Astrocyte (in vitro differentiated cells and primary cell): ENCODE measurements at regions not wholly inside any gene's neighbourhood (a gene's known extent, or its start where the extent isn't known, plus 50 kb on each side); places are given as distances from the start of the nearest gene placed in this dataset.
"Not testable (repeated sequence)": the region's sequence is repeated elsewhere in the genome, so short reads cannot be mapped to it uniquely, and the experiment has no call there.

Experiments
- DNase-seq: peaks from one replicate; pipeline ENCODE4 v3.0.0-alpha.2; 2010; ENCODE audit warnings: low read depth
- FAIRE-seq: peaks from 2 replicates; lab custom pipeline; 2011; peaks lifted over from hg19 to GRCh38; lab: Jason Lieb, UNC
- H2AFZ ChIP-seq: 2 replicates; pipeline ENCODE4 v1.6.0; 2012; ENCODE audit warnings: low read depth, low read length, inconsistent platforms
- H3K27ac ChIP-seq: 2 replicates; pipeline ENCODE4 v1.5.1; 2011; ENCODE audit warnings: low read depth, low read length, inconsistent platforms
- H3K27me3 ChIP-seq: 2 replicates; pipeline ENCODE4 v1.6.0; 2011; ENCODE audit warnings: low read length, inconsistent platforms; ENCODE audit not compliant: insufficient read depth
- H3K36me3 ChIP-seq: 2 replicates; pipeline ENCODE4 v1.5.1; 2011; ENCODE audit warnings: low read length, inconsistent platforms; ENCODE audit not compliant: insufficient read depth
- H3K4me1 ChIP-seq: 2 replicates; pipeline ENCODE4 v1.5.1; 2011; ENCODE audit warnings: low read length, inconsistent platforms; ENCODE audit not compliant: insufficient read depth
- H3K4me2 ChIP-seq: 2 replicates; pipeline ENCODE4 v1.6.0; 2012; ENCODE audit warnings: low read length, inconsistent platforms
- H3K4me3 ChIP-seq: 2 replicates; pipeline ENCODE4 v1.5.1; 2011; ENCODE audit warnings: low read depth, mild to moderate bottlenecking, low read length, inconsistent platforms; ENCODE audit not compliant: insufficient read depth
- H3K79me2 ChIP-seq: 2 replicates; pipeline ENCODE4 v1.6.0; 2012; ENCODE audit warnings: mild to moderate bottlenecking, low read length, inconsistent platforms; ENCODE audit not compliant: insufficient read depth
- H3K9ac ChIP-seq: 2 replicates; pipeline ENCODE4 v1.6.0; 2012; ENCODE audit warnings: mild to moderate bottlenecking, low read length, inconsistent platforms
- H3K9me3 ChIP-seq: 2 replicates; pipeline ENCODE4 v1.5.1; 2012; ENCODE audit warnings: low read depth, mild to moderate bottlenecking, low read length, inconsistent platforms; ENCODE audit not compliant: insufficient read depth
- H4K20me1 ChIP-seq: 2 replicates; pipeline ENCODE4 v1.6.0; 2012; ENCODE audit warnings: low read length, inconsistent platforms; ENCODE audit not compliant: insufficient read depth
- H3K27ac Mint-ChIP-seq: one replicate; pipeline ENCODE4 v1.8.0; 2021; ENCODE audit warnings: mild to moderate bottlenecking, mixed read lengths; ENCODE audit not compliant: unreplicated experiment
- H3K27me3 Mint-ChIP-seq: one replicate; pipeline ENCODE4 v1.8.0; 2021; ENCODE audit warnings: low read depth, mixed read lengths; ENCODE audit not compliant: unreplicated experiment
- H3K36me3 Mint-ChIP-seq: one replicate; pipeline ENCODE4 v1.8.0; 2021; ENCODE audit warnings: low read depth, mixed read lengths; ENCODE audit not compliant: unreplicated experiment
- H3K4me1 Mint-ChIP-seq: one replicate; pipeline ENCODE4 v1.8.0; 2021; ENCODE audit warnings: low read depth, mixed read lengths; ENCODE audit not compliant: unreplicated experiment
- H3K4me3 Mint-ChIP-seq: one replicate; pipeline ENCODE4 v1.8.0; 2021; ENCODE audit warnings: mild to moderate bottlenecking, moderate library complexity, mixed read lengths; ENCODE audit not compliant: unreplicated experiment
- H3K9me3 Mint-ChIP-seq: one replicate; pipeline ENCODE4 v1.8.0; 2021; ENCODE audit warnings: mild to moderate bottlenecking, mixed read lengths; ENCODE audit not compliant: unreplicated experiment
- CTCF ChIP-seq: IDR thresholded peaks from 2 replicates; pipeline ENCODE4 v1.5.1; 2011; ENCODE audit warnings: low read depth, mild to moderate bottlenecking, inconsistent platforms, low read length, moderate library complexity; ENCODE audit not compliant: insufficient read depth
- EZH2 ChIP-seq: IDR thresholded peaks from 2 replicates; pipeline ENCODE4 v1.6.1; 2012; ENCODE audit warnings: mild to moderate bottlenecking, low read length, inconsistent platforms; ENCODE audit not compliant: insufficient read depth

GRCh38 chr10:11684717-11685645 lies 57.2 kb upstream of the ECHDC3 start:
- Histone ChIP-seq H2AFZ (peak overlapping the region; percentile 61), H3K79me2 (no peaks in the 10 kb centered on the region), H4K20me1 (no peaks in the 10 kb centered on the region), H3K4me3 (peak overlapping the region; percentile 59), H3K9me3 (no peaks in the 10 kb centered on the region), H3K9ac (peak overlapping the region; percentile 79), H3K4me1 (peaks cover 18% of the 10 kb centered on the region), H3K27me3 (peaks cover 15% of the 10 kb centered on the region), H3K4me2 (peak overlapping the region; percentile 90), H3K27ac (peak overlapping the region; percentile 93), H3K36me3 (no peaks in the 10 kb centered on the region)
- H3K4me3 Mint-ChIP-seq = no peak overlapping the region
- no peak for FAIRE-seq
- H3K36me3 Mint-ChIP-seq = no peaks in the 10 kb centered on the region
- no peaks in the 10 kb centered on the region for H3K9me3 Mint-ChIP-seq
- H3K27me3 Mint-ChIP-seq = peaks cover 17% of the 10 kb centered on the region
- TF ChIP-seq EZH2 (no peak), CTCF (no peak)
- H3K27ac Mint-ChIP-seq = peak overlapping the region; percentile 81
- H3K4me1 Mint-ChIP-seq = peaks cover 22% of the 10 kb centered on the region
- peak; percentile 93 for DNase-seq

GRCh38 chr10:11684341-11684716 lies 57.9 kb upstream of the ECHDC3 start:
- Mint-ChIP-seq H3K27me3 (peaks cover 19% of the 10 kb centered on the region), H3K4me1 (peaks cover 22% of the 10 kb centered on the region)
- Histone ChIP-seq H3K27me3 (peaks cover 18% of the 10 kb centered on the region), H3K4me2 (peak overlapping the region; percentile 90), H3K9ac (peak overlapping the region; percentile 79), H2AFZ (peak overlapping the region; percentile 61), H3K4me1 (peaks cover 18% of the 10 kb centered on the region)
- not testable (repeated sequence) for H3K36me3 Mint-ChIP-seq, FAIRE-seq, H3K27ac ChIP-seq, DNase-seq, H4K20me1 ChIP-seq, H3K4me3 ChIP-seq, H3K9me3 Mint-ChIP-seq, H3K36me3 ChIP-seq, H3K4me3 Mint-ChIP-seq, H3K9me3 ChIP-seq, H3K79me2 ChIP-seq, H3K27ac Mint-ChIP-seq

GRCh38 chr10:11683529-11684320 lies 58.5 kb upstream of the ECHDC3 start:
- Histone ChIP-seq H3K4me2 (no peak overlapping the region), H4K20me1 (no peaks in the 10 kb centered on the region), H3K9ac (no peak overlapping the region), H3K4me3 (no peak overlapping the region), H3K79me2 (no peaks in the 10 kb centered on the region), H3K4me1 (peaks cover 18% of the 10 kb centered on the region), H3K27me3 (peaks cover 18% of the 10 kb centered on the region), H3K9me3 (no peaks in the 10 kb centered on the region), H2AFZ (no peak overlapping the region), H3K36me3 (no peaks in the 10 kb centered on the region), H3K27ac (no peak overlapping the region)
- peaks cover 15% of the 10 kb centered on the region for H3K27me3 Mint-ChIP-seq
- no peak for FAIRE-seq
- no peaks in the 10 kb centered on the region for H3K9me3 Mint-ChIP-seq
- no peak for TF ChIP-seq CTCF
- no peak for TF ChIP-seq EZH2
- no peak for DNase-seq
- H3K36me3 Mint-ChIP-seq = no peaks in the 10 kb centered on the region
- no peak overlapping the region for H3K4me3 Mint-ChIP-seq
- peaks cover 22% of the 10 kb centered on the region for H3K4me1 Mint-ChIP-seq
- H3K27ac Mint-ChIP-seq = no peak overlapping the region
